NCI-H345 treated with DMSO at 0.1 percent for 48 hours (cell line): ENCODE measurements at regions not wholly inside any gene's neighbourhood (a gene's known extent, or its start where the extent isn't known, plus 50 kb on each side); places are given as distances from the start of the nearest gene placed in this dataset.

Experiments
- DNase-seq: peaks from one replicate; lab custom pipeline; 2025; ENCODE audit not compliant: unreplicated experiment; lab: John Stamatoyannopoulos, UW

DNA sequence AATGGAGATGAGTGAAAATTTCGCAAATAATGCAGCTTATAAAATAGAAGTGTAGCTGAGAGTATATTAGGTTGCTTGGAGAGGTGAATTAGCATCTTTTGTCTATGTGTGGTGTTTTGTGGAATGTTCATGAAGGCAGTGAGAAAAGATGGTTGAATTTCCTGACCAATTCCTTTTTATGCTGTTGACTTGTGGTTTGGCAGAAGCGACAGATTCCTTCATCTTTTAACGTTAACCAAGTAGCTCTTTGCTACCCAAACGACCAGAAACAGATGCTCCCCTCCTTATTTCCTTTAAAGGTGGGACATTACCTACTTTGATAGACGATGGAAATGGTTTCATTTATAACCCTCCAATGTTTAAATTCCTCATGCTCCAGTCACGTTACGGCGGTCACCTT, 390.5 kb downstream of the QKI start:
- no peak for DNase-seq

GRCh38 chr6:163802267-163802666, 387.7 kb downstream of the QKI start:
- DNase-seq = no peak

DNA sequence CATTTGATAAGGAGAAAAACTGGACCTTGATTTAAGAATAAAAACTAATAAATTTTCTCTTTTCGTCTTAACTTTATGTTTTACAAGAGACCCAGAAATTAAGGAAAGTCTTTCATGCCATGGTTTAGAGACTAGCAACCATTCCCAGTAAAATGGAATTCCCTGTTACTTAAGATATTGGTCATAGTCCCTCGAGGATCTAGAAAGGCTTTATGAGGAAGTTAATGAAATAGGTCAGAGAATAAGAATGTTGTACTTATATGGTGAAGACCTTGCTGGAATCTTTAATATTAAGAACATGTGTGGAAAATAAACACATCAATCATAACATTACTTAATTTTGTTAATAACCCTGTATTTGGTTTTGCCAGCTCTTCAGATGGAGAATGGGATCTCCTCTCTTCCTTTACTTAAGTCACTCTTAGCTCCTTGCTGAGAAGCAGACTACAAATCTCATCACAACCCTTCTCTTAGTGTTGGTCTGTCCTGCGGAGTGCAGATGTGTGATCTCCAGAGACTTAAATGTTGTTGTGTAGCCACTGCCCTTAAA, 382.9 kb downstream of the QKI start:
- DNase-seq = no peak

DNA sequence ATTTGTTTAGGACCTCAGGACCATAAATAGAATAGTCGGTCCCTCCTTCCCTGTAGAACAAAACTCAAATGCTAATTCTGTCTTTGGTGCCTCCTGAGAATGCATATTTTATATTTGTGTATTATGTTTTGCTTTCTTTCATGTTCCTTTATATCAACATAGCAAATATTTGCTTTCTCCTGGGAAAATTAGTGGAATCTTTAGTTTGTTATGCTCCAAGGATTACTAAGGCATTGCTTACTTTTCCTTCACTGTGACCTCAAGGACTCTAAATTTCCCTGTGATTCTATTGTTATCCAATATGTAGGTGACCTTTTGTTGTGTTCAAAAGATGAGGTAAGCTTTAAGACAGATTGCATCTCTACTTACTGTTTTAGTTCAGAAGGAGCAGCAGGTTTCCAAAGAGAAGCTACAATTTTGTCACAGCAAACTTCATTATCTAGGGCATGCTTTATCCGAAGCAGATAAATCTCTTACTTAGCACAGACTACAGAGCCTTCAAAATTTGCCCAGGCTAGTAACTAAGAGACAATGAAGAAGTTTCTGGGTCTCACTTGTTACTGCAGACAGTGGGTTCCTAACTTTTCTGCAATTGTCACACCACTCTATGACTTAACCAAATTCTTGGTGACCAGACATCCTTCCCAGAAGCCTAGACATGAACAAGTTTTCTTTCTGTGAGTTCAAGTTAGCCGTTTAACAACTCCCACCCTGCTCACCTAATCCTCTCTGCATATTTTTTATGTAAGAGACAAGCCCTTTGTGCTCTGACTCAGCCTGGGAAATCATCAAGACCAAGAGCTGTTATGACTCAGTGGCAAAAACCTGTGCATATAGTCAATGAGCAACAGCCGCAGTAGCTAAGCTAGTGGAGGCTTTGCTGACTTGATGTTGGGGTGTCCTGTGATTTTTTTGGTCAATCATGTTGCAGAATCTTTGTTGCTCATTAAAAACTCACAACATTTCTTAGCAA, 378.8 kb downstream of the QKI start:
- no peak for DNase-seq

DNA sequence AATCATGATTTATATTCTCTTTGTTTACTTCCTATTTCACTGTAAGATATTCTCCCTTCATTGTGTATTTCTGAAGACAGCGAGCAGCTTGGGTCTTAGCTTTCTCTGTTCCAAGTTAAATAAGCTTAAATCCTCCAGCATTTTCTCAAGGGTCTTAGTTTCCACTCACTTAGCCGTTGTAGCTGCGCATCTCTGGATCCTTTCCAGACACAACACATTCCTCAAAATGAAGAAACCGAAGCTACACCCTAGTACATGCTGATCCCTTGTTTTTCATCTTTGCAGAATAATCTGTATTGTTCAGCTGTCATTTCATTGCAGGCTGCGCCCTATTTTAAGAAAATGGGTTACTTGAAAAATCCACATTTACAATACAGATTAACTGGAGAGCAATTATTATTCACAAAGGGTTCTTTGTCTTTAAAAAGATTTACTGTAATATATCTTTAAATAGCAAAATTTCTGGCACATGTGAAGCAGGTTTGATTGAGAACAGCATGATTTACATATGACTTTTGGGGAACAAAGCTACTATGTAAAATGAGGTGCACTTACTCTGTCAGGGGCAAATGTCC, 375.8 kb downstream of the QKI start:
- no peak for DNase-seq

- no peak for DNase-seq
Observed at GRCh38 chr6:163789199-163789810, 374.8 kb downstream of the QKI start.

DNA sequence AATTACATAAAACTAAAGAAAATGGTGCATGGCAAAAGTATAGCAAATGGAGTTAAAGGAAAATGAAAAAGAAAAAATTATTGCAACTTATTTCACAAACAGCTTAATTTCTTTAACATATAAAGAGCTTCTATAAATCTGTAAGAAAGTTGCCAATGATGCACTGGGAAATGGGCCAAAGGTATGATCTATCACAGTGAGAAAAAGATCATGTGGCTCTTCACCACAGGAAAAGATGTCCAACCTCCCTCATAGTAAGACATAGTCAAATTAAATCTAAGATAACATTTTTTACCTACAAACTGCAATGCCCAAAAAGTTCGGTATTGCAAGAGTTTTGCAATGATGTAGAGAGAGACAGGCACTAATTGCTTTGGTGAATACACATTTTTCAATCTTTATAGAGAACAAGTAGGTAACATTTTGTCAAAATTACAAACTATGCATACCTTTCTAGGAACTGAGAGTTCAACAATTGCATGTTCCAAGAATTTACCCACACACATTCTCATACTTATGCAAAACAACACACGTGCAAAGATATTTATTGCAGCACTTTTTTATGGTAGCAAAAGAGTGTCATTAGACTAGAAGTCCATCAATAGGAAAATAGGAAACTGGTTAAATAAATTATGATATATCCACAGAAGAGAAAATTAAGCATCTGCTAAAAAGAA, 372.6 kb downstream of the QKI start:
- DNase-seq = no peak

DNA sequence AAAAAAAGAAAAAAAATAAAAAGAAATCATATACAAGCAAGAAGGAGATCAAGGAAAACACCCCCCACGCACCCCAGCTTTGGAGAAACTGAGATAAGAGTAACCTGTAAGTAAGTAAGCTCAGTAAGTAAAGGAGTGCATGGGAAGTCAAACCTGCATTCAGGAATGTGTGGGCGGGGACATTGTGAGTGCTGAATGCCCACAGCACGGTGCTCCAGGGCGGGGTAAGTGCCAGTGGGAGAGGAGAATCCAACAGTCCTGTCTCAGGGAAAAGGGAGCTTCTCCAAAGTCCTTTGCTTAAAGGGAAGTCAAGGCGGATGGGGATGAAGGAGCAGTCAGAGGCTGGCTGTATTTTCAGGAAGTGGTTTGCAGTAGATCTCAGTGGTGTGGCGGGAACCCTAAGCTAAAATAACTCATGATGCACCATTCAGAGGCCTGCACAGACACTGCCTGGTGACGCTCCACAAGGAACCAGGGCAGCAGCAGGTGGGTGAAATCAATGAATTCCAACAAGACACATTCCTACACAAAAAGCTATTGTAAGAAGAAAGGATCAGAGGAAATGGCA, 368.0 kb downstream of the QKI start:
- DNase-seq = no peak

GRCh38 chr6:163780994-163781393, 366.5 kb downstream of the QKI start:
- DNase-seq = peak; percentile 3

- DNase-seq = no peak
Observed at GRCh38 chr6:163779727-163780284, 365.3 kb downstream of the QKI start.

- no peak for DNase-seq
Observed at GRCh38 chr6:163777716-163778115, 363.2 kb downstream of the QKI start.

- no peak for DNase-seq
Observed at GRCh38 chr6:163776906-163777686, 362.6 kb downstream of the QKI start.

DNA sequence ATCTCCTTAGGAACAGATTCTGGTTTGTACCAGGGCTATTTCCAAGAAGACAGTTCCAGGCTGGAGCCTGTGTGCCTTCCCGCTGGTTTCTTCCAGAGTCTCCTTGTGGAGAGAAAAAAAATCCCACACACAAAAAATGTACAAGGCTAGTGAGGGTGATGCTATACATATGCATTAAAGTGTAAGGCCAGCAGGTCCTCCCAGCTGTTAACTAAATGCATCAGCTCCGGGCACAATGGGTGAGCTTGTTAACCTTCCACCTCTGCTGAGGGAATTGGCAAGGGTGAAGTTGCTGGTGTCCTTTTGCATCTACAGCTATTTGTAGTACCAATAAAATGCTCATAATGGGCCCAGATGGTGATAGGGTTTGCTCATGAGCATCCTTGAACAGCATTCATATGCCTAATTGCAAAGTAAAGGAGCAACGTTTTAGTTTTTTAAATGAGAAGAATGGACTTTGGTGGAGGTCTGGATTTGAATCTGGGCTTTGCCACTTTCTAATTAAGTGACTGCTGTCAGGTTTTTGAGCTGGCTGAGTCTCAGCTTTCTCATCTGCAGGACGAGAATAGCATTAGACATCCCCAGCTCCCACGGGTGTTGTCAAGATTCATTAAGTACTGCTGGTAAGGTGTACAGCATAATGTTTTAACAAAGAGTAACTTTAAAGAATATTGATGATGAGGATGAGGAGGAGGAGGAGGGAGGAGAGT, 361.8 kb downstream of the QKI start:
- DNase-seq = no peak

DNA sequence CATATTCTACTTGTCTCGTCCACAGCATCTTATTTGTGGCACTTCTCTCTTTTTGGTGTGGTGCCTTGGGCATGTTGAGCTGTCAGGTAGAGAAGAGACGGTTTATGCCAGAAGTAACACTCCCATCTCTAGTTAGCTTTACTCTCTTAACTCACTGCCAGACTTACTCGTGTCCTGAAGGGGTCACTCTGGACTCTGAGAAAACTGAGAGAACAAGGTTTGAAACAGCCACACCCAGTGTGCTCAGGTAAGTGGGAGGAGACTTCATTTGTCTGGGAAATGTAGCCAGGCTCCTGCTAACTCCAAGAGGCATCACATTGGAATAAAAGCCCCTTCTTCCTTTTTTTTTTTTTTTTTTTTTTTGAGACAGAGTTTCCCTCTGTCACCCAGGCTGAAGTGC, 360.8 kb downstream of the QKI start:
- DNase-seq = no peak

DNA sequence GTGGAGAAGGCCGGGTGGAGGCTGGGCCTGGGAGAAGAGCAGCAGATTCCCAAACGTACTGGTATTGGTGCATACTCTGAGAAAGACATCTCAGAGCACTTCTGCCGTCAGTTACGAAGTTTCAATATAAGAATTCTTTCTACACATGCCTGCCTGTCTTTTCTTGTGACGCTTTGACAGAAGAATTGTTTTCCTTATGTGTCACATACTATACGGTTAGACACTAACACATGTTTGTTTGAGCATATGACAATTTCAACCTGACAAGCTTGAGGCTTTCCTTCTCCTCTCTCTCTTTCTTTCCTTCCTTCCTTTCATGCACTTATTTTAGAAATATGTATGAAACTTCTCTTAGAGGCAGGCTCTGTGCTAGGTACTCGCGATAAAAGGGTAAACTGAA, 360.0 kb downstream of the QKI start:
- no peak for DNase-seq

DNA sequence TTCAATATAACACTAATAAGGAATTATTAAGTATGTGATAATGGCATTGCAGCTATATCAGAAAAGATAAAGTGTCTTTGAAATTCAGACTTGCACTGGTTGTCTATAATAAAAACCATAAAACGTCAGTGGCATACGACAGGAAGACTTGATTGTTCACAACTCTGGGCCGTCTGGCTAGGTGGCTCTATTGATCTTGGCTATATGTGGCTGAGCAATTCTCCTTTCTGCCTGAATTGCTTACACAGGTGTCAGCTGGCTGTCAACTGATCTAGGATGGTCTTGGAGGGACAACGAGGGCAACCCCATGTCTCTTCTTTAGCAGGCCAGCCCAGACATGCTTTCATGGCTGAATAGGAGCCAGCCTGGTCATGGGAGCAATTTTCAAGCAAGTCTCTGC, 359.1 kb downstream of the QKI start:
- DNase-seq = no peak

GRCh38 chr6:163772701-163773100, 358.2 kb downstream of the QKI start:
- DNase-seq = no peak

GRCh38 chr6:163771180-163771579, 356.7 kb downstream of the QKI start:
- no peak for DNase-seq

GRCh38 chr6:163768905-163769304, 354.4 kb downstream of the QKI start:
- DNase-seq = no peak
